ENCODE measurements at regions not wholly inside any gene's neighbourhood (a gene's known extent, or its start where the extent isn't known, plus 50 kb on each side); places are given as distances from the start of the nearest gene placed in this dataset.
A peak's percentile ranks its signal among the peaks of the same experiment; 100 is the strongest.

GRCh38 chr3:90041995-90042394 lies 934.6 kb downstream of the EPHA3 start:
- no peak for TF ChIP-seq CTCF (IDR thresholded peaks at IDR 0.05; ENCODE audit: low read depth, low read length)
- in situ Hi-C loops (cut with HindIII; ENCODE audit: low sequenced_read_pairs), result no loop called here
- no peak for DNase-seq (ENCODE audit: low read depth, low spot score)
- no peak overlapping the region for H3K4me3 ChIP-seq (ENCODE audit: low read depth, low read length)

DNA sequence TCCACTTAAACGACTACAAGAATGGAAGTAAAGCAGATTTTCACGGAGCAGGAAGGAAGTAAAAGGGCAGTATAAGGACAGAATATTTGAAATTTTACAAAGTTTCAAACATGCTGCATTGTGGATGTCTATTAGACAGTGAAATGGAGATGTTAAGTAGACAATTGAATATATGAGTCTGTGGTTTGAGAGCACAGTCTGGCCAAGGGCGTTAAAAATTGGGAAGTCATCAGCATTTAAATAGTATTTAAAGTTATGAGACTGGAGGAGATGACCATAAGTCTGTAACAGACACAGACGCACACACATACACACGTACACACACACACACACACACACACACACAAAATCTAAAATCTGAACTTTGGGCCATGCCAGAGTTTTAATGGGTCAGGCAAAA lies 935.9 kb downstream of the EPHA3 start:
- no peak for DNase-seq (ENCODE audit: low read depth, low spot score)
- no peak for TF ChIP-seq CTCF (IDR thresholded peaks at IDR 0.05; ENCODE audit: low read depth, low read length)
- no peak overlapping the region for H3K4me3 ChIP-seq (ENCODE audit: low read depth, low read length)
- in situ Hi-C loops (cut with HindIII; ENCODE audit: low sequenced_read_pairs), result no loop called here

DNA sequence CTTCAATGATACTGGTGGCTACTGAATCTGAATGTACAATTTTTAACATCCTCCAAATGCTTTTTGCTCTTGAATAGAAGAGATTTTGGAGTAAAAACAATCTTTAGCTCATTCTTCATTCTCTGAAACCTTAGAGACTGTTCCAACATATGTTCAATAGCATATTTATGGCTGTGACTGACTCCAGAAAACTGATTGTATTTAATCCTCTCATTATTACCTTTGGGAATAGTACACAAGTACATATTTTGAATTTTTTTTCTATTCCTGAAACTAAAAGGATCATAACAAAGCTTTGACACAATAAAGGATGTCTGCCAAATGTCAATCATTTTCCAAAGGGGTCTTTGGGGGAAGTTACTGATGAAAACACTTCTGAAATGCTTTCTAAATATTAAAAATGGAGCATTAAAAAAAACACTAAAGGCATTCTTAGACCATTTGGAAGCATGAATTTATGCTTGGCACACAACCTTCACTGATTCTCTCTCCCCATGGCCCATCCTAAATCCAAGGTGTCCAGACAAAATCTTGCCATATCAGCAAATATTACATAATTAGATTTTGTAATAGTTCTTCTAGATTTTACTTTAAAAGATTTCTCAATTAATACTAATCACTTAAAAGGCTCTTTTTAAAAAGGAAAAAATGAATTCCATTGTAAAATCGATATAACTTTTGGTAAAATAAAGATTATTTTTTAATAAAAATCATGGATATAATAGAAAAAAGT lies 936.8 kb downstream of the EPHA3 start:
- DNase-seq (ENCODE audit: low read depth, low spot score), result no peak
- no peak overlapping the region for H3K4me3 ChIP-seq (ENCODE audit: low read depth, low read length)
- TF ChIP-seq CTCF (IDR thresholded peaks at IDR 0.05; ENCODE audit: low read depth, low read length), result no peak
- in situ Hi-C loops (cut with HindIII; ENCODE audit: low sequenced_read_pairs), result no loop called here

- no peak overlapping the region for H3K4me3 ChIP-seq (ENCODE audit: low read depth, low read length)
- in situ Hi-C loops (cut with HindIII; ENCODE audit: low sequenced_read_pairs), result no loop called here
- DNase-seq (ENCODE audit: low read depth, low spot score), result no peak
- TF ChIP-seq CTCF (IDR thresholded peaks at IDR 0.05; ENCODE audit: low read depth, low read length), result no peak
These were observed 945.1 kb downstream of the EPHA3 start for GRCh38 chr3:90052425-90052950.

DNA sequence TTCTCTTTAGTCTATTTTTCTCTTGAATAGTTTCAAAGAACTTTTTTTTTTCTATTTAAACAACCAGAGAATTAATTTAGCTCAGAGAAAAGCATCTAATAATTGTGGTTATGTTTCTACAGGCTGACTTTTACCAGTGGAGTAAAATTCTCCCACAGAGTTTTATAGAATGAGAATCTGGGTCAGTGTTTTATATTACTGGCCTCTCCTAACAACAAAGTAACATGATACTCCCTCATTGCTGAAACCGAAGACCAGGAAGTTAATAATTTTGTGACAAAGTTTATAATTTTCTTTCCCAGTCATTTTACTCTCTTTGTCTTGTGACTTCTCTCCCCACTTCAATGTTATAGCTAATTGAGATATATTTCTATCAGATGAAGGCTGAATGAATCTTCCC lies 946.9 kb downstream of the EPHA3 start:
- in situ Hi-C loops (cut with HindIII; ENCODE audit: low sequenced_read_pairs), result no loop called here
- no peak for TF ChIP-seq CTCF (IDR thresholded peaks at IDR 0.05; ENCODE audit: low read depth, low read length)
- H3K4me3 ChIP-seq (ENCODE audit: low read depth, low read length), result no peak overlapping the region
- DNase-seq (ENCODE audit: low read depth, low spot score), result no peak

- no peak for TF ChIP-seq CTCF (IDR thresholded peaks at IDR 0.05; ENCODE audit: low read depth, low read length)
- peak; percentile 26 for DNase-seq (ENCODE audit: low read depth, low spot score)
- in situ Hi-C loops (cut with HindIII; ENCODE audit: low sequenced_read_pairs), result no loop called here
These were observed 948.2 kb downstream of the EPHA3 start for GRCh38 chr3:90055666-90056065.

More at GRCh38 chr3:90055666-90056065, 948.2 kb downstream of the EPHA3 start:
- no peak overlapping the region for H3K4me3 ChIP-seq (ENCODE audit: low read depth, low read length)

All from astrocyte of the spinal cord (primary cell).